ENCODE measurements at regions not wholly inside any gene's neighbourhood (a gene's known extent, or its start where the extent isn't known, plus 50 kb on each side); places are given as distances from the start of the nearest gene placed in this dataset.

DNA sequence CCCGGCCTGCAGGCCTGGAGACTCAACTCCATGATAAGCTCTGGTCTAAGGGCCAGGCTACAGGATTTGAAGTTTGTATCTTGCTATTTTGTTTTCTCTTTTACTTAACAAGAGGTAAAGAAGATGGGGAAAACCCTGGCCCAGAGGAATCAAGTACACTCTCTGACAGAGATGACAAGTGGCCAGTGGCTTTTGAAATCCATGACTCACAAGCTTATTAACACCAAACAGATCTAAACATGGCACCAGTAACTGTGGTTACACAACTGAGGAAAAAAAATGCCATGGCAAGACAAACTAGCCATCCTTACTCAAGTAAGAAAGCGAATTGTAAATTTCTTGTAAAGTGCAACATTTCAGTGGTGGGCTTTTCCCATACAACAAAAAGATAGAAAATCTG, 72.6 kb upstream of the SERTM1 start:
- H3K4me3 ChIP-seq (replicated peaks; ENCODE audit: low read depth, low read length): no peak overlapping the region
- DNase-seq (ENCODE audit: low read depth): no peak
- TF ChIP-seq, protein P1, sequence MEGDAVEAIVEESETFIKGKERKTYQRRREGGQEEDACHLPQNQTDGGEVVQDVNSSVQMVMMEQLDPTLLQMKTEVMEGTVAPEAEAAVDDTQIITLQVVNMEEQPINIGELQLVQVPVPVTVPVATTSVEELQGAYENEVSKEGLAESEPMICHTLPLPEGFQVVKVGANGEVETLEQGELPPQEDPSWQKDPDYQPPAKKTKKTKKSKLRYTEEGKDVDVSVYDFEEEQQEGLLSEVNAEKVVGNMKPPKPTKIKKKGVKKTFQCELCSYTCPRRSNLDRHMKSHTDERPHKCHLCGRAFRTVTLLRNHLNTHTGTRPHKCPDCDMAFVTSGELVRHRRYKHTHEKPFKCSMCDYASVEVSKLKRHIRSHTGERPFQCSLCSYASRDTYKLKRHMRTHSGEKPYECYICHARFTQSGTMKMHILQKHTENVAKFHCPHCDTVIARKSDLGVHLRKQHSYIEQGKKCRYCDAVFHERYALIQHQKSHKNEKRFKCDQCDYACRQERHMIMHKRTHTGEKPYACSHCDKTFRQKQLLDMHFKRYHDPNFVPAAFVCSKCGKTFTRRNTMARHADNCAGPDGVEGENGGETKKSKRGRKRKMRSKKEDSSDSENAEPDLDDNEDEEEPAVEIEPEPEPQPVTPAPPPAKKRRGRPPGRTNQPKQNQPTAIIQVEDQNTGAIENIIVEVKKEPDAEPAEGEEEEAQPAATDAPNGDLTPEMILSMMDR (IDR thresholded peaks at IDR 0.05; ENCODE audit: low read length, missing control alignments): no peak

DNA sequence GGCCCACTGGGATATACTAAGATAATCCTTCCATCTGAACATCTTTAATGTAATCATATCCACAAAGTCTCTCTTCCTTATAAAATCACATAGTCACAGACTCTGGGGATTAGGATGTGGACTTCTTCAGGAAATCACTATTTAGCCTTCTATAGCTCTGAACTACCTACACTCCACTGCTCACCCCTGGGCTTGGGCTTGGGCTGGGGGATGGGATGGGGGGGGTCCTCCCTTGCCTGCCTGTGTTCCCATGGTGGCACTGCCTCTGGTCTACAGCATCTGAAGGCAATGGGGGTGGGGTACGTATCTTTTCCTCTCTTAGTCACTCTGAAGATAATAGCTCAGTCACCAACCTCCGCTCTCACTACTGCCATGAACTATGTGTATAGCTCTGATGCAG, 67.8 kb upstream of the SERTM1 start:
- DNase-seq (ENCODE audit: low read depth): no peak
- no peak overlapping the region for H3K4me3 ChIP-seq (replicated peaks; ENCODE audit: low read depth, low read length)
- TF ChIP-seq, protein P1 (IDR thresholded peaks at IDR 0.05; ENCODE audit: low read length, missing control alignments): no peak

DNA sequence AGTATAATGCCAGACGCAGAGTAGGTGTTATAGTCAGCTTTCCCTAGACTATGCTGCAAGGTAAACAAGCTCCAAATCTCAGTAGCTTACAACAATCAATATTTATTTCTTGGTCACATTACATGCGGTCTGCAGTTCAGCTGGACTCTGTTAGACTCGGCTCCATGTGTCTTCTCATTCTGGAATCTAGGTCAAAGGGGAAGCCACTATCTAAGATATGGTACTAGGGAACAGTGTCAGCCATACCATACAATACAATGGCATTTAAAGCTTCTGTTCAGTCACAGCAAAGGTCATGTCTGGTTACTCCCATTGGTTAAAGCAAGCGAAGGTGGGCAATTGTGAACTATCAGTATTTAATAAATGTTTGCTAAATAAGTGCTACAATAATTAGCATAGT, 65.3 kb upstream of the SERTM1 start:
- no peak overlapping the region for H3K4me3 ChIP-seq (replicated peaks; ENCODE audit: low read depth, low read length)
- no peak for DNase-seq (ENCODE audit: low read depth)
- TF ChIP-seq, protein P1 (IDR thresholded peaks at IDR 0.05; ENCODE audit: low read length, missing control alignments): no peak

DNA sequence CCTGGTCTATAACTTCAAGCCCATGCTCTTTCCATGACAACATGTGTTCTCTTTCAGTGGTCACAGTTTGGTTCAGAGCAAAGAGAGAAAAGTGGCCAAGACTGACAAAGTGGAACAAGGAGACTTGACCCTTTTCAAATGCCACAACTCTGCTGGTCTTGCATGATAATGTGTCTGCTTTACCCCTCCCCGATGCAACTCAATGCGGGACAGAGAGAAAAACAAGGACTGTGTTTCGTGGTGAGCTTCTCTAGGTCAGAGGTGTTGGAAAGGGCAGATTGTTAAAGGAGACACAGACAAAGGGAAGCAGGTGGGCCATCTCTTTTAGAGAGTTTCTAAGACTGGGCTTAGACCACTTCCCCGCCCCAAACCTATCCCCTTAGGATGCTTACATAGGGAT, 61.6 kb upstream of the SERTM1 start:
- H3K4me3 ChIP-seq (replicated peaks; ENCODE audit: low read depth, low read length): no peak overlapping the region
- no peak for DNase-seq (ENCODE audit: low read depth)
- TF ChIP-seq, protein P1 (IDR thresholded peaks at IDR 0.05; ENCODE audit: low read length, missing control alignments): no peak

DNA sequence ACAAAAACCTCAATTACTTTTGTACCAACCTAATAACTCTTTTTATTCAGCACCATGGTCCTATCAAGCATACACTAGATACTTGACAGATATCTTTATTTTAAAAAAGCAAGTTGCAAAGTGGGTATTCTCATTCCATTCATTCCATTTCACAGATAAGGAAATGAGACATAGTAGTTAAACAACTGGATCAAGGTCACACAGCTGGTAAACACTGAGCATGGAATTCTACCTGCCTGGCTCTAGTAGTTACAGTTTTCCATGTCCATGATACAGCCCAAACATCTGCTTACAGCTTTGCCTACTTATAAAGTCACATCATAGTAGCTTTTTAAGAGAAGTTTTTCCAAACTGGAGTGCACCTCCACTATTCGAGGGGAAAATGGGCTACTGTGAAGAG, 57.1 kb upstream of the SERTM1 start:
- no peak for DNase-seq (ENCODE audit: low read depth)
- TF ChIP-seq, protein P1 (IDR thresholded peaks at IDR 0.05; ENCODE audit: low read length, missing control alignments): no peak
- no peak overlapping the region for H3K4me3 ChIP-seq (replicated peaks; ENCODE audit: low read depth, low read length)

DNA sequence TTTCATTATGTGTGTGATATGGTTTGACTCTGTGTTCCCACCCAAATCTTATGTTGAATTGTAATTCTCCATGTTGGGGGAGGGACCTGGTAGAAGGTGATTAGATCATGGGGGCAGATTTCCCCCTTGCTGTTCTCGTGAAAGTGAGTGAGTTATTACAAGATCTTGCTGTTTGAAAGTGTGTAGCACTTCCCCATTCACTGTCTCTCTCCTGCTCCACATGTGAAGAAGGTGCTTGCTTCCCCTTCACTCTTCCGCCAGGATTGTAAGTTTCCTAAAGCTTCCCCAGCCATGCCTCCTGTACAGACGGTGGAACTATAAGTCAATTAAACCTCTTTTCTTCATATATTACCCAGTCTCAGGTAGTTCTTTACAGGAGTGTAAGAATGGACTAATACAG, 54.3 kb upstream of the SERTM1 start:
- TF ChIP-seq, protein P1 (IDR thresholded peaks at IDR 0.05; ENCODE audit: low read length, missing control alignments): no peak
- H3K4me3 ChIP-seq (replicated peaks; ENCODE audit: low read depth, low read length): no peak overlapping the region
- DNase-seq (ENCODE audit: low read depth): no peak

All from fibroblast of pulmonary artery (primary cell).